Caco-2 (cell line): ENCODE measurements at regions not wholly inside any gene's neighbourhood (a gene's known extent, or its start where the extent isn't known, plus 50 kb on each side); places are given as distances from the start of the nearest gene placed in this dataset.

Experiments used
- BruUV-seq: library from RNA; stranded (reverse); fragments of 400-500 nt; replicated peaks from 2 replicates; lab custom pipeline; 2021; lab: Mats Ljungman, UMichigan
- CTCF ChIA-PET: fragments of 300-600 bp; sonication (Branson Sonifier 250); formaldehyde crosslinking; loops from one replicate; lab custom pipeline; 2022; ENCODE audit warnings: antibody characterized with exemption; lab: Charles Lee
- POLR2A ChIA-PET: fragments of 300-600 bp; sonication (Branson Sonifier 250); formaldehyde crosslinking; loops from one replicate; lab custom pipeline; 2022; ENCODE audit warnings: antibody characterized with exemption; lab: Charles Lee
- DNase-seq, 2 experiments: peaks; one replicate each; pipeline versions ENCODE4 v3.0.0 to v3.0.0-alpha.2; 2020 to 2022
- H3K27me3 ChIP-seq: replicated peaks from 2 replicates; pipeline ENCODE4 v1.6.0; 2011; ENCODE audit warnings: low read length; ENCODE audit not compliant: control insufficient read depth, insufficient read depth
- H3K36me3 ChIP-seq: 2 replicates; pipeline ENCODE4 v1.5.1; 2011; ENCODE audit warnings: low read length; ENCODE audit not compliant: control insufficient read depth, insufficient read depth
- H3K4me1 ChIP-seq: fragments of 250-450 bp; sonication (Bioruptor Pico); 2 replicates; pipeline ENCODE4 v1.5.1; 2020; ENCODE audit warnings: mild to moderate bottlenecking
- H3K4me3 ChIP-seq: 2 replicates; pipeline ENCODE4 v1.5.1; 2011; ENCODE audit warnings: low read depth, mild to moderate bottlenecking, control low read depth, low read length
- H3K9me3 ChIP-seq: fragments of 250-450 bp; sonication (Bioruptor Pico); 2 replicates; pipeline ENCODE4 v1.5.1; 2020; ENCODE audit warnings: mild to moderate bottlenecking, moderate library complexity
- H3K27ac Mint-ChIP-seq: one replicate; pipeline ENCODE4 v1.8.0; 2022; ENCODE audit warnings: mixed read lengths; ENCODE audit not compliant: unreplicated experiment
- H3K27me3 Mint-ChIP-seq: one replicate; pipeline ENCODE4 v1.8.0; 2022; ENCODE audit warnings: mixed read lengths; ENCODE audit not compliant: insufficient read depth, unreplicated experiment
- H3K36me3 Mint-ChIP-seq: one replicate; pipeline ENCODE4 v1.8.0; 2022; ENCODE audit warnings: mild to moderate bottlenecking, mixed read lengths; ENCODE audit not compliant: insufficient read depth, unreplicated experiment
- H3K4me1 Mint-ChIP-seq: one replicate; pipeline ENCODE4 v1.8.0; 2022; ENCODE audit warnings: low read depth, mixed read lengths; ENCODE audit not compliant: unreplicated experiment
- H3K4me3 Mint-ChIP-seq: one replicate; pipeline ENCODE4 v1.8.0; 2022; ENCODE audit warnings: mild to moderate bottlenecking, moderate library complexity, mixed read lengths; ENCODE audit not compliant: unreplicated experiment
- H3K9me3 Mint-ChIP-seq: one replicate; pipeline ENCODE4 v1.8.0; 2022; ENCODE audit warnings: mixed read lengths; ENCODE audit not compliant: unreplicated experiment
- CTCF ChIP-seq, 2 experiments: fragments of 200-600 bp in 1 of 2; IDR thresholded peaks; 1 replicate in 1 of 2; 2 replicates in 1 of 2; pipeline versions ENCODE4 v1.5.1 to v1.8.0; 2011 to 2022; ENCODE audit warnings: antibody characterized with exemption in 1 of 2, control low read depth in 1 of 2, inconsistent platforms in 1 of 2, low read depth in 1 of 2, low read length in 1 of 2, mild to moderate bottlenecking in 1 of 2, moderate library complexity in 1 of 2; ENCODE audit not compliant: insufficient read depth in 1 of 2, severe bottlenecking in 1 of 2, unreplicated experiment in 1 of 2
- intact Hi-C: fragments of 100-400 bp; cut with micrococcal nuclease; formaldehyde crosslinking; loops from one replicate; pipeline ENCODE4 v1.10.0; 2022; ENCODE audit not compliant: unreplicated experiment

DNA sequence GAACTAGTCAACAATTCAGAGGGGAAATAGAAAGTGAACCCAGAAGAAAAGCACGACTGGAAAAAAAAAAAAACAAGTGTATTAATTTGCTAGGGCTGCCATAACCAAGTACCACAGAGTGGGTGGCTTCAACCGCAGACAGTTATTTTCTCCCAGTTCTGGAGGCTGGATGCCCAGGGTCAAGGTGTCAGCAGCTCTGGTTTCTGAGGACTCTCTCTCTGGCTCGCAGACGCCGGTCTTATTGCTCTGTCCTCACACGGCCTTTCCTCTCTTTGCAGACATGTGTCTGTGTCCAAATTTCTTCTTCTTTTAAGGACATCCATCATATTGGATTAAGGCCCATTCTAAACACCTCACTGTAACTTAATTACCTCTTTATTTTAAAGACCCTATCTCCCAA, 291.8 kb downstream of the XXYLT1 start:
- no peak overlapping the region for H3K4me3 Mint-ChIP-seq
- BruUV-seq, result no TSS peak
- DNase-seq, result no peak
- peaks cover 7% of the 10 kb centered on the region for H3K27me3 Mint-ChIP-seq
- Histone ChIP-seq H3K36me3 (no peaks in the 10 kb centered on the region), H3K27me3 (no peaks in the 10 kb centered on the region), H3K9me3 (peaks cover 4% of the 10 kb centered on the region; the same call in 1 of the 2 replicates), H3K4me3 (no peak overlapping the region), H3K4me1 (no peaks in the 10 kb centered on the region)
- POLR2A ChIA-PET, result no interaction called here
- no peak for TF ChIP-seq CTCF (IDR thresholded peaks at IDR 0.05; ENCODE audit: insufficient read depth in 1 of 2, low read depth in 1 of 2, low read length in 1 of 2, severe bottlenecking in 1 of 2, unreplicated experiment in 1 of 2)
- H3K4me1 Mint-ChIP-seq, result peaks cover 6% of the 10 kb centered on the region
- peaks cover 9% of the 10 kb centered on the region for H3K9me3 Mint-ChIP-seq
- CTCF ChIA-PET, result interaction anchor here (1.4 kb wide), 1 partner anchor 23 kb away, joined by 3 read pairs; no protein-coding TSS in a partner anchor
- intact Hi-C loops, result no loop called here
- no peaks in the 10 kb centered on the region for H3K36me3 Mint-ChIP-seq
- H3K27ac Mint-ChIP-seq, result no peak overlapping the region

- ChIA-PET POLR2A (no interaction called here), CTCF (no interaction called here)
- DNase-seq, result no peak
- H3K9me3 ChIP-seq, result peaks cover 4% of the 10 kb centered on the region; the same call in 1 of the 2 replicates
- Mint-ChIP-seq H3K36me3 (no peaks in the 10 kb centered on the region), H3K9me3 (peaks cover 9% of the 10 kb centered on the region), H3K27ac (no peak overlapping the region), H3K4me1 (peaks cover 6% of the 10 kb centered on the region), H3K27me3 (peaks cover 7% of the 10 kb centered on the region), H3K4me3 (no peak overlapping the region)
- H3K4me3 ChIP-seq, result no peak overlapping the region
- intact Hi-C loops, result no loop called here
- no peak for TF ChIP-seq CTCF (IDR thresholded peaks at IDR 0.05; ENCODE audit: insufficient read depth in 1 of 2, low read depth in 1 of 2, low read length in 1 of 2, severe bottlenecking in 1 of 2, unreplicated experiment in 1 of 2)
- H3K36me3 ChIP-seq, result no peaks in the 10 kb centered on the region
- H3K27me3 ChIP-seq, result no peaks in the 10 kb centered on the region
- BruUV-seq, result no TSS peak
- H3K4me1 ChIP-seq, result no peaks in the 10 kb centered on the region
These were observed 288.5 kb downstream of the XXYLT1 start for GRCh38 chr3:194982472-194982871.

- ChIA-PET POLR2A (no interaction called here), CTCF (no interaction called here)
- no peak for DNase-seq
- H3K9me3 ChIP-seq, result peaks cover 4% of the 10 kb centered on the region; the same call in 1 of the 2 replicates
- no peak overlapping the region for H3K4me3 ChIP-seq
- Mint-ChIP-seq H3K27ac (no peak overlapping the region), H3K9me3 (peaks cover 9% of the 10 kb centered on the region), H3K4me1 (peaks cover 2% of the 10 kb centered on the region), H3K27me3 (peaks cover 7% of the 10 kb centered on the region), H3K36me3 (no peaks in the 10 kb centered on the region), H3K4me3 (no peak overlapping the region)
- intact Hi-C loops, result no loop called here
- no TSS peak for BruUV-seq
- H3K36me3 ChIP-seq, result no peaks in the 10 kb centered on the region
- TF ChIP-seq CTCF (IDR thresholded peaks at IDR 0.05; ENCODE audit: insufficient read depth in 1 of 2, low read depth in 1 of 2, low read length in 1 of 2, severe bottlenecking in 1 of 2, unreplicated experiment in 1 of 2), result no peak
- H3K4me1 ChIP-seq, result no peaks in the 10 kb centered on the region
- H3K27me3 ChIP-seq, result no peaks in the 10 kb centered on the region
These were observed 287.8 kb downstream of the XXYLT1 start for GRCh38 chr3:194983121-194983520.
